ENCODE measurements at regions not wholly inside any gene's neighbourhood (a gene's known extent, or its start where the extent isn't known, plus 50 kb on each side); places are given as distances from the start of the nearest gene placed in this dataset.

DNA sequence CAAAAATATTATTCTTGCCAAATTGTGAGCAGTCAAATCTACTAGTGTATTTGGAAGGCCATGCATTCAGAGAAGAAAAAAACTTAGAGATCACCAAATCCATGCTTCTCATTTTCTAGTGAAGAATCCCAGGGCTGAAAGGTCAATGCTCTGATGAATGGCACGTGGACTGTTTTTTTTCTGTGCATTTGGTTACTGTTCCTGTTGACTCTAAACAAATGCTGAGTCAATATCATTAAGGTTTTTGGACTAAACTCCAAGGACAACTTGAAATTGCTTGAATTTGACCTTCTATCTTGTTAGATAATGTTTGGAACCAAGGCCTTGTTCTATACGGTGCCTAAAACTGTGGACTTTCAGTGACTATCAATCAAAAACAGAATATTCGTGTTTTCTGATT is 142.2 kb downstream of the OSTF1 start:
- TF ChIP-seq, protein P1, sequence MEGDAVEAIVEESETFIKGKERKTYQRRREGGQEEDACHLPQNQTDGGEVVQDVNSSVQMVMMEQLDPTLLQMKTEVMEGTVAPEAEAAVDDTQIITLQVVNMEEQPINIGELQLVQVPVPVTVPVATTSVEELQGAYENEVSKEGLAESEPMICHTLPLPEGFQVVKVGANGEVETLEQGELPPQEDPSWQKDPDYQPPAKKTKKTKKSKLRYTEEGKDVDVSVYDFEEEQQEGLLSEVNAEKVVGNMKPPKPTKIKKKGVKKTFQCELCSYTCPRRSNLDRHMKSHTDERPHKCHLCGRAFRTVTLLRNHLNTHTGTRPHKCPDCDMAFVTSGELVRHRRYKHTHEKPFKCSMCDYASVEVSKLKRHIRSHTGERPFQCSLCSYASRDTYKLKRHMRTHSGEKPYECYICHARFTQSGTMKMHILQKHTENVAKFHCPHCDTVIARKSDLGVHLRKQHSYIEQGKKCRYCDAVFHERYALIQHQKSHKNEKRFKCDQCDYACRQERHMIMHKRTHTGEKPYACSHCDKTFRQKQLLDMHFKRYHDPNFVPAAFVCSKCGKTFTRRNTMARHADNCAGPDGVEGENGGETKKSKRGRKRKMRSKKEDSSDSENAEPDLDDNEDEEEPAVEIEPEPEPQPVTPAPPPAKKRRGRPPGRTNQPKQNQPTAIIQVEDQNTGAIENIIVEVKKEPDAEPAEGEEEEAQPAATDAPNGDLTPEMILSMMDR (conservative IDR thresholded peaks at IDR 0.05): no peak
- TF ChIP-seq ZFX (IDR thresholded peaks at IDR 0.05): no peak
